Mucosa of rectum (tissue), 2 donors: ENCODE measurements at regions not wholly inside any gene's neighbourhood (a gene's known extent, or its start where the extent isn't known, plus 50 kb on each side); places are given as distances from the start of the nearest gene placed in this dataset.
"Not testable (repeated sequence)": the region's sequence is repeated elsewhere in the genome, so short reads cannot be mapped to it uniquely, and the experiment has no call there.

ENCODE experiments used
- H3K27ac ChIP-seq, 2 donors: one replicate each; pipeline ENCODE4 v1.7.0; 2013; ENCODE audit warnings: inconsistent platforms in 2 of 2, low read depth in 2 of 2, low read length in 2 of 2
- H3K27me3 ChIP-seq, 2 donors: one replicate each; pipeline ENCODE4 v1.7.0; 2013; ENCODE audit warnings: low read length in 2 of 2; ENCODE audit not compliant: control insufficient read depth in 2 of 2, insufficient read depth in 2 of 2
- H3K36me3 ChIP-seq, 2 donors: one replicate each; pipeline ENCODE4 v1.7.0; 2013; ENCODE audit warnings: low read length in 2 of 2; ENCODE audit not compliant: control insufficient read depth in 2 of 2, insufficient read depth in 2 of 2
- H3K4me1 ChIP-seq, 2 donors: one replicate each; pipeline ENCODE4 v1.7.0; 2013; ENCODE audit warnings: low read length in 2 of 2, mild to moderate bottlenecking in 1 of 2; ENCODE audit not compliant: control insufficient read depth in 2 of 2, insufficient read depth in 2 of 2
- H3K4me3 ChIP-seq, 2 donors: one replicate each; pipeline ENCODE4 v1.7.0; 2013; ENCODE audit warnings: low read length in 2 of 2
- H3K9ac ChIP-seq, 2 donors: one replicate each; pipeline ENCODE4 v1.7.0; 2013; ENCODE audit warnings: low read length in 2 of 2, low read depth in 1 of 2, mild to moderate bottlenecking in 1 of 2
- H3K9me3 ChIP-seq, 2 donors: one replicate each; pipeline ENCODE4 v1.7.0; 2013; ENCODE audit warnings: low read length in 2 of 2; ENCODE audit not compliant: control insufficient read depth in 2 of 2
- donor health status: healthy.
- donor health status: Normal muscosa, but diverticular disease.

- not testable (repeated sequence) for H3K4me1 ChIP-seq, H3K27ac ChIP-seq, H3K9me3 ChIP-seq, H3K36me3 ChIP-seq, H3K9ac ChIP-seq, H3K4me3 ChIP-seq, H3K27me3 ChIP-seq
Measured at GRCh38 chr12:88809841-88810240, 229.6 kb upstream of the KITLG start.

GRCh38 chr12:88805692-88806091, 225.4 kb upstream of the KITLG start:
- Histone ChIP-seq H3K27me3 (no peaks in the 10 kb centered on the region), H3K4me1 (no peaks in the 10 kb centered on the region), H3K36me3 (no peaks in the 10 kb centered on the region), H3K27ac (no peak overlapping the region), H3K4me3 (no peak overlapping the region), H3K9ac (no peak overlapping the region), H3K9me3 (no peaks in the 10 kb centered on the region)

- H3K9me3 ChIP-seq = no peaks in the 10 kb centered on the region
- H3K9ac ChIP-seq = no peak overlapping the region
- no peaks in the 10 kb centered on the region for H3K36me3 ChIP-seq
- no peak overlapping the region for H3K27ac ChIP-seq
- H3K4me1 ChIP-seq = no peaks in the 10 kb centered on the region
- no peak overlapping the region for H3K4me3 ChIP-seq
- H3K27me3 ChIP-seq = no peaks in the 10 kb centered on the region
Measured at GRCh38 chr12:88805286-88805685, 225.0 kb upstream of the KITLG start.

GRCh38 chr12:88802096-88802706, 221.9 kb upstream of the KITLG start:
- no peak overlapping the region for H3K9ac ChIP-seq
- no peaks in the 10 kb centered on the region for H3K27me3 ChIP-seq
- H3K4me3 ChIP-seq = no peak overlapping the region
- H3K36me3 ChIP-seq = no peaks in the 10 kb centered on the region
- H3K27ac ChIP-seq = no peak overlapping the region
- H3K4me1 ChIP-seq = no peaks in the 10 kb centered on the region
- H3K9me3 ChIP-seq = no peaks in the 10 kb centered on the region

GRCh38 chr12:88801227-88802095, 221.2 kb upstream of the KITLG start:
- Histone ChIP-seq H3K36me3 (no peaks in the 10 kb centered on the region), H3K9ac (no peak overlapping the region), H3K4me1 (no peaks in the 10 kb centered on the region), H3K4me3 (no peak overlapping the region), H3K27ac (no peak overlapping the region), H3K9me3 (no peaks in the 10 kb centered on the region), H3K27me3 (no peaks in the 10 kb centered on the region)

GRCh38 chr12:88793096-88793495, 212.8 kb upstream of the KITLG start:
- H3K36me3 ChIP-seq = no peaks in the 10 kb centered on the region
- H3K9ac ChIP-seq = no peak overlapping the region
- H3K27ac ChIP-seq = no peak overlapping the region
- no peaks in the 10 kb centered on the region for H3K4me1 ChIP-seq
- no peak overlapping the region for H3K4me3 ChIP-seq
- H3K9me3 ChIP-seq = no peaks in the 10 kb centered on the region
- H3K27me3 ChIP-seq = no peaks in the 10 kb centered on the region

- no peaks in the 10 kb centered on the region for H3K4me1 ChIP-seq
- no peak overlapping the region for H3K9ac ChIP-seq
- H3K9me3 ChIP-seq = no peaks in the 10 kb centered on the region
- H3K36me3 ChIP-seq = no peaks in the 10 kb centered on the region
- H3K27me3 ChIP-seq = no peaks in the 10 kb centered on the region
- no peak overlapping the region for H3K27ac ChIP-seq
- H3K4me3 ChIP-seq = no peak overlapping the region
Measured at GRCh38 chr12:88790231-88790630, 210.0 kb upstream of the KITLG start.

GRCh38 chr12:88784166-88784565, 203.9 kb upstream of the KITLG start:
- H3K4me1 ChIP-seq = no peaks in the 10 kb centered on the region
- H3K9ac ChIP-seq = no peak overlapping the region
- no peaks in the 10 kb centered on the region for H3K27me3 ChIP-seq
- H3K36me3 ChIP-seq = no peaks in the 10 kb centered on the region
- H3K9me3 ChIP-seq = no peaks in the 10 kb centered on the region
- no peak overlapping the region for H3K4me3 ChIP-seq
- no peak overlapping the region for H3K27ac ChIP-seq

GRCh38 chr12:88782351-88782750, 202.1 kb upstream of the KITLG start:
- Histone ChIP-seq H3K9ac (no peak overlapping the region), H3K9me3 (no peaks in the 10 kb centered on the region), H3K4me3 (no peak overlapping the region), H3K4me1 (no peaks in the 10 kb centered on the region), H3K27ac (no peak overlapping the region), H3K36me3 (no peaks in the 10 kb centered on the region), H3K27me3 (no peaks in the 10 kb centered on the region)

GRCh38 chr12:88781909-88782308, 201.6 kb upstream of the KITLG start:
- H3K4me1 ChIP-seq = no peaks in the 10 kb centered on the region
- H3K27me3 ChIP-seq = no peaks in the 10 kb centered on the region
- no peaks in the 10 kb centered on the region for H3K9me3 ChIP-seq
- no peak overlapping the region for H3K4me3 ChIP-seq
- no peak overlapping the region for H3K27ac ChIP-seq
- no peak overlapping the region for H3K9ac ChIP-seq
- no peaks in the 10 kb centered on the region for H3K36me3 ChIP-seq
